ENCODE measurements at regions not wholly inside any gene's neighbourhood (a gene's known extent, or its start where the extent isn't known, plus 50 kb on each side); places are given as distances from the start of the nearest gene placed in this dataset.

GRCh38 chr14:76307786-76308780, 67.9 kb upstream of the ESRRB start:
- DNase-seq (ENCODE audit: low spot score) = no peak

DNA sequence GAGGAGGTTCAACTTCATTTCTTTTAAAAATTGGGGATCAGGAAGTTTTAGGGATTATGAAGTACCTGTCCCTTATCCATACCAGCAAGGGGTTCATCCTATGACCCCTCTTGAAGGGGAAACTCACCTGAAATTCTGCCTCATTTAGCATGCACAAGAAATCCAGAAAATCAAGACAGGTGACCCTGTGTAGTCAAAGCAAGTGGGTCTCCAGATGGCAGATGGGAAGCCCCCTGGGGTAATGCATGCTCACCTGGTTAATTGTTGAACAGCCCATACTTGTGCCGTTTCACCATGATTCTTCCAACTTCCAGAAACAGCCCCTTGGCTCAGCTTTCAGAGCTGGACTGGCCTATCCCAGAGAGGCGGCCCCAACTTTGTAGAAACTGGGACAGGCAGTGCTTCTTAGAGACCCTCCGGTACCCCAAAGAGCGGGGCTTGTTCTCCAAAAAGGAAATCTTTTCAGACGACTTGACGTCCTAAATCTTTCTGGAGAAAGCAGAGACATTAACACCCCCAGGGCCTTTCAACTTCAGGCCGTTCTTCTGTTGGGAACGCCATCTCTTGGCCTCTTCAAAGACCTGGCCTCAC, 66.3 kb upstream of the ESRRB start:
- no peak for DNase-seq (ENCODE audit: low spot score)

- DNase-seq (ENCODE audit: low spot score) = no peak
These were observed 64.7 kb upstream of the ESRRB start for GRCh38 chr14:76311079-76311758.

DNA sequence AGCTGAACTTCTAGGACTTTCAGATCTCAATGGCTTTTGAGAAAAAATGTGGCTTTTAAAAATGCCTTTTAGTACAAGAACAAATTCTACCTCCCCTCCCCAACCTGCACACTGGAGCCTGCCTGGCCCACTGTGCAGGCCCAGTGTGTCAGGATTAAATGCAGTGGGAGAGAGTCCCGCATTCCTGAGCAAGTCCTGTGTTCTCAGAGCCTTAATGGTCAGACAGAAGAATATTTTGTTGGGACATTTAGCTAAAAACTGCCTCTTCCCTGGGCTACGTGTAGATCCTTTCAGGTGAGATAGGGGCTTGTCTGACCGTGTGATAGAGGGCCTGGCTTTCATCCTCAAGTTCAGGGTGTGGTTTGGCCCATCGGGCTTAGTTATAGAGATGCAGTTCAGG, 63.1 kb upstream of the ESRRB start:
- no peak for DNase-seq (ENCODE audit: low spot score)

DNA sequence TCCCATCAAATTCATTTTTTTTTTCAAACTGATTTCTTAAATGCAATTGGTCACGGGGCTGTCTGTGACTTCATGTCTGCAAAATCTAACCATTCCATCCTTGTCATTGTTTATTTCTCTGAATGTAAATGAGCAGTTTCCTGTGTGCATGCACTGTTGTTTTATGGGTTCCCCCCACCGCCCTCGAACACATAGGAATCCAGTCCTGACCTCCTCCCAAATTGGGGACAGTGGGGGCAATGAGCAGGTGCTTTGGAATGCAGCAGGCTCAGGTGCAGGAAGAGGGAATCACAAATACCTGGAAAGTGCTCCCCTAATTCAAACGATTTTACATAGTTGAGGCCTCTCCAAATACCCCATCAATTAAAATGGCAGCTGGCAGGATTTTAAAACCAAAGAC, 62.6 kb upstream of the ESRRB start:
- DNase-seq (ENCODE audit: low spot score) = no peak

DNA sequence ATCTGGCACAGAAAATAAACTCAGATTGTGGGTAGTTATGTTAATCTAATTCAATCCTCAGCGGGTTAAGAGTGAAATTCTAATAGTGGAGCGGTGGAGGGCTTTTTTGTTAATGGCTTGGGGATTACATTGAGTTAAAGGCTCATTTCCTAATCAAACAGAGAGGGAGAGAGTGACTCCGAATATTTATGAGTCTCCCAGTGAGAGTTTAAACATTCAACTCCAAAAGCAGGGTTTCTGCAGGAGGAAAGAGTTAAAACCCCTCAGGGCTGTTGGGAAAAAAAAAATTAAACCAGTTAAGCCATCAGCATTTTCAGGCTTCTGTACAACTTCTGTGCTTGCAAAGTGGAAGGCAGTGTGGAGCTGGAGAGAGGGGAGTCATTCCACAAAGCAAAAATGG, 62.1 kb upstream of the ESRRB start:
- no peak for DNase-seq (ENCODE audit: low spot score)

DNA sequence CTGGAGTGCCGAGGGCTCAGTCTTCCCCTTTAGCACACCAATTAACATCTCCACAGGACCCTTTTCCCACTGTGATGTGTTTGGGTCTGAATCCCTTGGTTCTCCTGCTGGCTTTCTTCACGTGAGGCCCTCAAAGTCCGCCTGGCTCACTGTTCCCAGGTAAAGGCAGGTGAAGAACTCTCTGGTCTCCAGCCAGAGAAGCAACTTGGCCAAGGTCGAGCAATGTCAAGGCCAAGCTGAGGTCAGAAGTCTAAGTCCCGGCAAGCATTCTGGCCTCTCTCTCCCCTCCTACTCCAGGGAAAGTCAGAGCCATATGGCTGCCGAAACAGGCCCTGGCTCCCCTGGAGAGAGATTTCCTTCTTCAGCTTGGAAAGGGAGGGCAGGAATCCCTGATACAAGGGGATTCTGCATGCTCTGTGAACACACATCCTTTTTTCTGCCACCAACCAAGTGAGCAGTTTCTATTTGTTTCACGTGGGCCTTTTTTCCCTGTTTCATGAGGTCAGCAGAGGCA, 61.4 kb upstream of the ESRRB start:
- no peak for DNase-seq (ENCODE audit: low spot score)

GRCh38 chr14:76320486-76320885, 55.5 kb upstream of the ESRRB start:
- no peak for DNase-seq (ENCODE audit: low spot score)

DNA sequence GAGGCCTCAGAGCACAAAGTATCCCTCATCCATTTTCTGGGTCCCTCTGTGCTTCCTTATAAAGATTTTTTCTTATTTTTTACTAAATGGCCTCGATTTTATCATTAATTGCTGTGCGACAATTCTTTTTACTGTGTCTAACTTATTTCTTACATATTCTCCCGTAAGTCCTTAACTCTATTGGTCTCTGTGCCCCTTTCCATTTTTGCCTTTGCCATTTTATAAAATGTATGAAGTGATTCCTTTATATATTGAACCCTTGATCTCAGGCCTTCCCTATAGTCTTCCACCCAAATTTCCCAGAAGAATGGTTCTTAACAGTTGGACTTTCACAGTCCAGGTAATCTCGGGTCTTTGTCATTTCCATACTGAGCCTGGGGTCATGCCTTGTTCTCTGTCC, 55.0 kb upstream of the ESRRB start:
- no peak for DNase-seq (ENCODE audit: low spot score)

- DNase-seq (ENCODE audit: low spot score) = no peak
These were observed 53.2 kb upstream of the ESRRB start for GRCh38 chr14:76322594-76323220.

GRCh38 chr14:76323331-76324050, 52.4 kb upstream of the ESRRB start:
- no peak for DNase-seq (ENCODE audit: low spot score)

DNA sequence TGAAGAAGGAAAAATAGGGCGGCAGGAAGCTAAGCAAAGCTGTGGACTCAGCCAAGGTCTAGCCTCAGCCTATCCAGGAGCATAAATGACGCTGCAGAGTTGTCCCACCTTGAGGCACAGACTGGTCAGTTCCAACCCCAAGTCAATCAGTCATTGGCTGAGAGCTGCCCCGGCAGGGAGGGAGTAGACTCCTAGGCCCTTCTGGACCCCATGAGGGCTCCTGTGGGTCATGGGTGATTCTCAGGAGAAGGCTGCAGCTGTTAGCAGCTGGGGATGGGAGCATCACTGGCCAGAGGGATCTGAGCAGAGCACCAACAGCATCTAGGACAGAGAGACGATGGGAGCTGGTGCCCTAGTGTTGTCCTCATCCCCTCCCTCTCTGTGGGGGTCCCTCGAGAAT, 51.8 kb upstream of the ESRRB start:
- no peak for DNase-seq (ENCODE audit: low spot score)
